HG03521 (cell line): ENCODE measurements at regions not wholly inside any gene's neighbourhood (a gene's known extent, or its start where the extent isn't known, plus 50 kb on each side); places are given as distances from the start of the nearest gene placed in this dataset.
"Not testable (repeated sequence)": the region's sequence is repeated elsewhere in the genome, so short reads cannot be mapped to it uniquely, and the experiment has no call there.

Source experiments
- ATAC-seq: cut with Tn5 transposase; IDR thresholded peaks from one replicate; pipeline ENCODE4 v1.9.1; 2021; ENCODE audit warnings: mild to moderate bottlenecking, moderate library complexity; ENCODE audit not compliant: unreplicated experiment

DNA sequence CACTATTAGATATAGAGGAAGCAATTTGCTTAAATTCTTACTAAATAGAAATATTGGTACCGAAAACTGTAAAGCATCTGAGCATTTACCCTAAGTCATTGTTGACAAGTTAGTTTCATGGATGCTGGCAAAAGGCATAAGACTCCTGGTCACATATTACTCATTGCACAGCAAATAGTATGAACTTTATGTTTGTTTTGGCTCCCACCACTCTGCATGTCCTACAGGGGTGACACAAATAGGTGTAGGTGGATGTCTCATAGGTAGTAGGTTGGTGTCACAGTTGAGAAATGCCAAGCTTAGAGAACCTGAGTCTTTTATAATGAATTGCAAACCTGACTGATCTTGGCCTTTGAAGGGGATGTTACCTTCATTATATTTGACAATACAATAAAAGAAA lies 199.6 kb upstream of the SEMA3D start:
- no peak for ATAC-seq

DNA sequence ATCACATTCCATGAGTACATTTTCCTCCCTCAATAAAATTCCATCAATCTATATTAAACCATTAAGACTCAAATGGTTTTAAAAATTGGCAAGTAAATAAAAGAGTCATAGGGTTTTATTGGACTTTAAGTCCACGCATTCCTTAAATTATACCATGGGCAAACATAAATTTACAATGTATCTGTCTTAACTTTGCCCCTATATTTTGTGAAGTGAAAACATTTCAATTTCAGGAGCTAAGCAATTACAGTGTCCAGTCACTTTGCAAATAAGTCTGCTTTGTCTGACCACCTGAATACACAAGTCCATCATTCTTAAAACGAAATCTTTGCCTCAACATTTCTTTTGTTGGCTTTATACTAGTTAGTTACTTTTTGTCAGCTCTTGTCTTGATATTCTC lies 197.5 kb upstream of the SEMA3D start:
- ATAC-seq = no peak

DNA sequence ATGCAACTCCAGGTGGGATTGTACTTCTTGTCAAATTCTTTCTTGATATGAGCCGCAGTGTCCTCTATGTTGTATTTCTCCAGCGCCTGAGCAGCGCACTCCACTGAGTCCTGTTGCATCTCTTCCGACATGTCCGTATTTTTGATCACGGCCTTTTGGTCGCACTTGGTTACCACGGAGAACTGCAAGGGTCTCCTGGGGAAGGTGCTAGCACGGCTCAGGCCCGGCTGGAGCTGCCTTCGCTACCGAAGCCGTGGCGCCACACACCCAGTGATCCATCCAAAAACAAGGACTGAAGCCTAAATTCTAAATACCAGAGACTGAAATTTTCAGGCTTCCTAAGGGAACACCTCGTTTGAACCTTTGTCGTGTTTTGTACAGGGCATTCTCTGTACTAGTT lies 194.4 kb upstream of the SEMA3D start:
- no peak for ATAC-seq

DNA sequence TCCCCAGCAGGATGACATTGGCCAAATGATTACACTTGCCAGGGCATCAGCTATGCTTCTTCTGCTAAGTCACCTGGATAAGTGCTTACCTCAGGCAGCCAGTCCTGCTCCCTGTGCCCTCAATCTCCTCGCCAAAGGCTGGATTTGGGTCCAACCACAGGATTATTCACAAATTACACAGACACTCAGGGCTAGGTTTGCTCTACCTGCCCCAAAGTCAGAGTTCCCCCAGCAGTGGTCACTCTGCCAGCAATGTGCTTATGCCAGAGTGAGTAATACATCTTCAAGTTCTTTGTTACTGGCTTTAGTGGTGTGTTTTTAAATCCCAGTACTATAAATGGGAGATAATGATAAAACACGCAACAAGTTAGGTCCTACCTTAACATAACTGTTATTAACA lies 189.7 kb upstream of the SEMA3D start:
- ATAC-seq = no peak

DNA sequence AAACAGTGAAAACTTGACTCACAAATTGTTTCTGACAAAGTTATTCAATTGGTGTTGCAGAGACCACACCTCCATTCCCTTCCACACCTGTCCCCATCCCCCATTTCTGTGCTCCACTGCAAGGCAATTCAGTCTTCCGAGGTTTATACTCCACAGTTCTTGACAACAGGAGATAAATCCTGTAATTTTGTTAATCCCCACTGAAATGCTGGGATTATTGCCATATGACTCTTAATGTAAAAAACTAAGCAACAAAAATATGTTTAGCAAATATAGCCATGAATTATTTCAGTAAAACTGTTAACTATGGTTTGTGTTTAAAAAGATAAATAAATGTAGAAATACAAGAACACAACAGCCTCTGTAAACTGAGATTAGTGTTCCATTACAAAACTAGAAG lies 170.1 kb upstream of the SEMA3D start:
- no peak for ATAC-seq

DNA sequence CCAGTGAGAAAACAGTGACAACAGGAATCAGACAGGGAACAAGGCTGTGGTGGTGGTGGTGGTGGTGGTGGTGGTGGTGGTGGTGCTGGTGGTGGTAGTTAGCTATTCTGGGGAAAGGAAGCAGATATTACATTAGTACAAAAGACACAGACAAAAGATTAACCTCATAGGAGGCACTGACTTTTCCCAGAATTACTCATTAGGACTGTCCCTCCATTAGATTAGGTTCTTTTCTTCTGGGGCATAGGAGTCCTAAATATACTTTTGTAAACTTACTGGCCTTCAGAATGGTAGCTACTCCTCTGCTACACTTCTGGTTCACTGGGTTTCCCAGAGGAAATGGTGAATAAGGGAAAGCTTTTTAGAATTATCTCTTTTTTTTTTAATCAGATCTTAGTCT lies 156.6 kb upstream of the SEMA3D start:
- ATAC-seq = no peak

DNA sequence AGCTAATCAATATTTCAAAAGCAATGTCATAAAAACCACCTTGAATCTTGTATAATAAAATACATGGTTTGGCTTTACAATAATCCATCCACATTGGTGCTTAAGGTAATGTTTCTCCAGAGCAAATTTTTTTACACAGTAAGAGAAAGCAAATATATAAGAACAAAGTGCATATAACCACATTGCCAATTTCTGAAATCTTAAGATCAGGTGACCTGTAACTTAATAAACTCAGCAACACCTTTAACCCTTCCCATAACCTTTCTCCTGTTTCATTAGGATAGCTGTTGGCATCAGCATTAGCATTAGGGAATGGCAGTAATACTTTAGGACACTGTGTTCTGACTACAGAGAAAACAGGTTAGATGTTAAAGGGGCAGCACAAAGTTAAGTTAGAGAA lies 155.9 kb upstream of the SEMA3D start:
- no peak for ATAC-seq

DNA sequence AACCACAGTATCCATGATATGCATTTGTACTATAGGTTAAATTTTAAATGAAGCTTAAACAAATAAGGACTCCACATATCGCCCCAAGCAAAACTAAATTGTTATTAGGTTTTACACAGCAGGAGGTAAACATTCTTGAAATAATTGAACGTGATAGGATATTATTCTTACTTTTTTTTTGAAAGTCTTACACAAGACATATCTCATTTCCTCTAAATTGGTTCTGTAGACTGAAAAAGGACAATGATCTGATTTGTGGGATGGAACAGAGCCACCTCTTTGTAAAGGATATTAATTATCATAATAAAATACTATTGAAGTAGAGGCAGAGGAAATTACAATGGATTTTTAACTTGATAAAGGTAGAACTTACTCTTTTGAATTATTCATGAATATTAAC lies 155.1 kb upstream of the SEMA3D start:
- no peak for ATAC-seq

DNA sequence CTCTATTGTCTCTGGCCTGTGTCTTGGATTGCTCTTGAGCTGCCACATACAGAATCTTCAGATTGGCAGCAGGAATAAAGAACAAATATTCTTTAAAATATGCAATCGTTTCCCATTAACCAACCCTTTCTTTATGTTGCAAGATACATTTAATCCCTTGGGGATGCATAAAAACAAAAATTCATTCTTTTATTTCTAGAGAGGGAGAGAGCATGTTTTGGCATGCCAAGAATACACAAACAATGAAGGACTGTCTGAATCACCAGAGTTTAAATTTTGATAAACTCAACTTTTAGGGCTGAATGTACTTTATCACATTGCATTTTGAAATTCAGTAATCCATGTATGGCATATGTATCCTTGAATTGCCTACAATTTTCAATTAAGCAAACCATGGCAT lies 154.3 kb upstream of the SEMA3D start:
- no peak for ATAC-seq

DNA sequence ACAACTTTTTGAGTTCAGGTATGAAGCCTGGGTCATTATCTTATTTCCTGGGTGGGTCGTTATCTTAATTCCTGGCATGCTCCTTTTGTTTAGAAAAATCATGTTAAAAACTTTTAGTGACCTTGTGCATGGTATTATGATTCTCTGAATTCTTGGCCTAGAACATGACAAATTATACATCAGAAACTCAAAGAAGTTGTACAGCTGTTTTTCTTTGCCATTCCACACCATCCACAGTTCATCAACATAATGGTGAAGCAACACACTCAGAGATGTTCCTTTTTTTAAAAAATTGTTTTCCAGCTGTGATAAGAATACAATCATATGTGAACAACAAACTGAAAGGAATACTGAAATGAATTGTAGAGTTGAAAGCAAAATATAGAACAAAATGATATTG lies 149.2 kb upstream of the SEMA3D start:
- ATAC-seq = no peak

DNA sequence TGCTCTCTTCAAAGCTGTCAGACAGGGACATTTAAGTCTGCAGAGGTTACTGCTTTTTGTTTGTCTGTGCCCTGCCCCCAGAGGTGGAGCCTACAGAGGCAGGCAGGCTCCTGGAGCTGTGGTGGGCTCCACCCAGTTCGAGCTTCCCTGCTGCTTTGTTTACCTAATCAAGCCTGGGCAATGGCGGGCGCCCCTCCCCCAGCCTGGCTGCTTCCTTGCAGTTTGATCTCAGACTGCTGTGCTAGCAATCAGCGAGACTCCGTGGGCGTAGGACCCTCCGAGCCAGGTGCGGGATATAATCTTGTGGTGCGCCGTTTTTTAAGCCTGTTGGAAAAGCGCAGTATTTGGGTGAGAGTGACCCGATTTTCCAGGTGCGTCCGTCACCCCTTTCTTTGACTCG lies 148.3 kb upstream of the SEMA3D start:
- ATAC-seq = not testable (repeated sequence)

DNA sequence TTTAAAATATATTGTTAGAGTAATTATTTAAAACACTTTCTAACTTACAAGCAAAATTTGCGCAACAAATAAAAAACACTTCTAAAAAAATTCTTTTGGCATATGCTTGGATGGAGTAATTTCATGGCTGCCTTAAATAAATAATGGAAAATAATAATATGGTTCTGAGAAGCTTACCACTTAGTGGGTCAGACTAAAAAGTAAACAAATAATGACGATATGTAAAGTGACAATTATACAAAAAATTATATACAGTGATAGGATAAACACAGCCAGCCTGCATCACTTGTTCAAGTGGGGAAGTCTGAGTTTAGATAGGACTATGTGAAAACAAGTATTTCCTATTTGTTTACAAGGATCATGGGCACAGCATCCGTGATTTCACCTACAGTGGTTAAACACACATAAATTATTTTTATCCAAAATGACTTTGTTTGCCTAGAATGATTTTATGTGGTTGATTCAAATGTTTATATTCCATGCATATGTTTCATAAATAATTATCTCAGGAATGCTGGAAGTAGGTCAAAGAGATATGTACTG lies 141.7 kb upstream of the SEMA3D start:
- ATAC-seq = no peak

DNA sequence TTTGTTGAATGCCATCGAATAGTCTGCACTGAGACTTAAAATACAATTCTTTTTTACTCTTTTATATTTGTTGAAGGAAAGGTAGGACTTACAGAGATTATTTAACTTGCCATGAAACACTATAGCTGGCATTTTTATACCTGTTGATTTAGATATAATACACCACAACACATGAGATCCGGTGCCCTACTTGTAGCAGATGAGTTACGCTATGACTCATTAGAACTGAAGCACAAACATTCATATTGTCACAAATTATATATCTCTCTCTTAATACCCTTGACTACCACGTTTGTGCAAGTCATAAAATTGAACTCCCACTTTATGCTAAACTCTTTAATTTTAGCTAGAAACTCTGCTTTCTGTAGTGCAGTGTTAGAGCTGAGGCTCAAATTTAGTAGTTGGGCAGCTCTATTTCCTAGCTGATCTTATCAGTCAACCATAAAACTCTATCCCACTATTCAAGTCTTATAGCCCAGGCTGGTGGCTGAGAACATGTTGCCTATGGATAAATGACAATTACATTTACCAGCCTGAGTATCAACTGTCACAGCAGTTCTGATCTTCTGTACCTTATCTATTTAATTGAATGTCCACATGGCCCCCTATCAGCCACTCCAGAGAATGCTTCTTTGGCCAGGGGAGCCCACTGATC lies 137.4 kb upstream of the SEMA3D start:
- no peak for ATAC-seq

DNA sequence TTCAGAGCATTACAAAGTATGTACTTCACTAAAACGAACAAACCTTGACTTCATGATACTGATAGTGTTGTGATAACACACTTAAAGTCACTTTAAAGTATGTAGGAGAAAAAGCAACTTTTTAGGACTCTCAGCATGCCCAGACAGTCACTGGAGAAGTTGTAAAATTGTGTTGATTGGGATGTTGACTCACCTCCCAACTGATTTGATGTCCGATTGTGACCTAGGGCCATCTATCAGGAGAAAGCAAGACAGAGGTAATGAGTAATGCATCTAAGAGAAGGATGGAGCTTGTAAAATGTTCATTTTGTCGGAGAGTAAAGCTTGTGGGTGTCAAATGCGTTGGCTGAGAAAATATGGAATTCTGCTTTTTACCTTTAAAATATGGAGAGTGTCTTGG lies 135.4 kb upstream of the SEMA3D start:
- ATAC-seq = no peak

DNA sequence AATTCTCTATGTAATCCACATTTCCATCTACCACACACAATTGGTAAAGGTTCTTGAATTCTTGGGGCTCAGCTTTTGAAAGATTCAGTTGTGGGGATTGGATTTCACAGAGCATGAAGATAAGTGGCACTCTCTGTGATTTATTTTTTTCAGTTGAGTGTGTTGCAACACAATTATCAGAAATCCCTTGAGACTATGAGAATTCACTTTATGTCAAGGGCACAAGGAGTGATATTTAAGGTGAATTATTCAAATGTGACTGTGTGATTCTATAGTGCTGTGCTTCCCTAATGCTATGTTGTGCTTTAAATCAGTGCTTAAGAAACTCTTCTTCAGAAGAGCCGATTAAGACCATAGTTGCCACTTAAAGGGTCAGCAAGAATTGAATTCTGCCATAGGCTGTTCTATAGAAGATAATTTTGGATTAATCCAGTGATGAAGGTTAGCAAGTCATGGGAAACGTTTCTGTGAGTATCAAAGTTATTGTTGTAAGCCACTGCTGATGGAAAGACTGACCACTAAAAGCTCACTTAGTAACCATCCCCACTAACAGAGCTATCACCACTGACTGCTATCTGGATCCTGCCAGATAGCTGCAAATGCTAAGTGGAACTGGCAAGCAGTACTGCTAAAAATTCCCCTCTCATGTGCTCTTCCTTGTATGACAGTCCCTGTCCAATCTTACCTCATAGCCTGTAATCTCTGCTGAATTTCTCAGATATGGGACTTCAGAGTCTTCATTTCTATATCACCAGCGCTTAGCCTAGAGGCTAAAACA lies 134.0 kb upstream of the SEMA3D start:
- ATAC-seq = no peak

DNA sequence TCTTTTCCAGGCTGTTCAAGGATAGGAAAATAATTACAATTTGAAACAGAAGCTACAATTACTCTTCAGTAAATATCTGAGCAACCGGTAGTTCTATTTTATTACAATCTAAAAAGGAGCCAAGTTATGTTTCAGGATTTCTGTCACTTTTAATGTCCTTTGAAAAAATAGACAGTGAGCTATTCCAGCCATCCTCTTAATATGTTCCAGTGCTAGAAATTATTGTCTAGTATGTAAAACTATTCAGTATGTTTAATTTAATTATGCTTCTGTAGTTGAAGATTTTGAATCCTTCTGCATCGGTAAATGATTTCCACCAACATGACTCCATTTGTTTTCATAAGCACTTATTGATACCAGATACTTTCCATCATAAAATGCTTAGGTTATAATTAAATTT lies 129.6 kb upstream of the SEMA3D start:
- ATAC-seq = no peak

DNA sequence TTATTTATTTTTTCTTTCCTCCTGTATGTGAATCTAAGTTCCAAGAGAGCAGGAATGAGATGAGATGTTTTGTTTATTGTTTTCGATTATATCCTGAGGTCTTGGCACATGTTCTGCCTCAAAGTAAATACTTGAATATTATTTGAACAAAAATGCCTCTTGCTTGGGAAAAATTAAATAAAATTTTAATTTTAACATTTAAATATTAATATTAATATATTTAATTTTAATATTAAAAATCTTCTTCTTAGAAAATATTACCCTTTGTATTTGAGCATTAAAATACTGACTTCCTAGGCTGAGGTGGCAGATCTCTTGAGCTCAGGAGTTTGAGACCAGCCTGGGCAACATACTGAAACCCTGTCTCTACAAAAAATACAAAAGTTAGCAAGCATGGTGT lies 123.4 kb upstream of the SEMA3D start:
- no peak for ATAC-seq

DNA sequence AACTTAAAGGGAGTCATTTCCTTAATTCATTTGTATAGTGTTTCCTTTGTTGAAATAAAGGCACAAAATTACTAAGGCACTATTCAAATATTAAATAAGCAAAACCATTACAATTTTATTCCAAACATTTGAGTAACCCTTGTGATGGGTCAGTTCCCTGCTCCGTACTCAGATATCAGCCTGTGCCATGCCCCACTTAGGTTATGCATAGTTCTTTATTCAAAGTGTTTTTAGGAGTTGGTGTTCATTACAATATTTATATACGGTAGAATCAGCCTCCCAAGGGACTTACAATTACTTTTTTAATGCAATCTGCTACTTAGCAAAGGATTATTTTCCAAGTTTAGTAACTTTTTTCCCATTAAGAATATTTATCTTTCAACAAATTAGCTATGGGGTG lies 119.3 kb upstream of the SEMA3D start:
- no peak for ATAC-seq

DNA sequence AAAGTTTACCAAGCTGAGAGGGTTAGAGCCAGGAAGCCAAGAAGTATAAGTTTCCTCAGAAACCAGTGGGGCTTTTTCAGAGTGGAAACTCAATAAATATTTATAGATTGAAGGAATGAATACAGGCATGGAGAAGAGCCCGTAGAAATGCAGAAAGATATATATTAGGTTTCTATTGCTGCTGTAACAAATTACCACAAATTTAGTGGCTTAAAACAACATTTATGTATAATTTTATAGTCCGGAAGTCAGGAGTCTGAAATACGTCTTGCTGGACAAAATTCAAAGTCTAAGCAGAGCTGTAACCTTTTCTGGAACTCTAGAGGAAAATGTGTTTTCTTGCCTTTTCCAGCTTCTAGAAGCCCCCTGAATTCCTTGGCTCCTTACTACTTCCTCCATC lies 107.3 kb upstream of the SEMA3D start:
- ATAC-seq = no peak

DNA sequence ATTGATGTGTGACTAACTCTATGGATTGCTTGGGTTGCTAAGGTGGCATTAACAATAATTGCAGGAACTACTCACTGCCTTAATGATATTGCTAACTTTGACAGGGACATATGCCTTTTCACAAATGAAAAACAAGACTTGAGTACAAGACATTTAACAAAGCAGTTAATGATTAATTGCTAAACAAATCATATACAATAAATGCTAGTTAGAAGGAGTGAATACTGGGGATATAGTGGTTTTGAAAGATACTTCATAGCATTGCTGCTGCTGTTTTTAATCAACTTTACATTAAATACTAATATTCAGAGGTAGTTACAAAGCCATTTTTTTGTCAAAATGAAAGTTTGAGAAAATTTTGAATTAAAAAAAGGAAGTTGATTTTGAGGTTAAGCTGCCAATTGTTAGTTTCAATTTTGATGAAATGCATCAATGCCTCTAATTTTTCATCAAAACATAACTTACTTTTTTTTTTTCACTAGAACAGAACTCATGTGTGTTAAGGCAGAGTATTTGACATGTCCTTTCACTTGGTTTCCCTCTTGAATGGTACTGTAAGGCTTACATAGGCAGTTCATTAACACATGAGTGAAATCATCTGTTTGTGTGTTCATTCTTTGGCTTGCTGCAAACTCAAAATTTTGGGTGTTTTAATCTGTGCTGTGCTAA lies 106.2 kb upstream of the SEMA3D start:
- ATAC-seq = no peak

DNA sequence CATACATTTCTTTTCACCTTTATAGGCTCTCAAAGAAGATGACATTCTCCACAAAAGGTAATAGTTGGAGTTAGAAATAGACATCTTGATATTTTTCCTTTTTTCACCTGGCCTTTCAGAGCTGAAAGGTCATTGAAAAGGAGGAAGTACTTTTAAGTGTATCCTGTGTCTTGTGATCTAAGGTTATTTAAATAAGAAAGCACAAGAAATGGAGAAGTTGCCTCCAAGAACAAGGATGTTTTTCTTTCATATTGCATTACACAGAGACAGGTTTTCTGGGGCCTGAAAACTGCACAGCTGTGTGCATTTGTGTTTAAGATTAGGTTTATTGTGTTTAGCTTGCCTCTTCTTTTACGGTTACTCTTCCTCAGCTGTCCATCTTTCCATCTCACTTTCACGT lies 103.4 kb upstream of the SEMA3D start:
- ATAC-seq = no peak

DNA sequence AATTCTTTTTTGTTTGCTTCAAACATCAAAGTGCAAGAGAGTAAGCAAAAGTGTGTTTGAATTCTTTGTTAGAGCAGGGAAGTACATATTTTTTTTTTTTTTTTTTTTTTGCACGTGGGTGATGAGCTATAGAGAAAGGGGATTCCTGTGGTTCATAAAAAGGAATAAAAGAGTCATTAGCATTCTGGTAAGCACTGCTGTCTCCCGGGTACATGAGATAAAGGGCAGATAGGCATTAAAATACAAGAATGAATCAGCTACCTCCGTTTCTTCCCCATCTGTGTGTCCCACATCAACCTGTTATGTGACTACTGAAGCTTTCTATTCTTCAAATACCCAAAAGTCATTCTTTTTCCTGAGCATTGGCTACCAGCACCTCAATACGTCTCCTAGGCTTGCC lies 102.4 kb upstream of the SEMA3D start:
- no peak for ATAC-seq
